ENCODE measurements at regions not wholly inside any gene's neighbourhood (a gene's known extent, or its start where the extent isn't known, plus 50 kb on each side); places are given as distances from the start of the nearest gene placed in this dataset.

GRCh38 chrX:149371986-149372385 lies 133.1 kb downstream of the IDS start:
- no peaks in the 10 kb centered on the region for H3K9me3 ChIP-seq
- H3K27ac ChIP-seq: no peak overlapping the region
- H3K27me3 ChIP-seq: no peaks in the 10 kb centered on the region
- H3K36me3 ChIP-seq: no peaks in the 10 kb centered on the region
- no peaks in the 10 kb centered on the region for H3K4me1 ChIP-seq
- no peak overlapping the region for H3K4me3 ChIP-seq
- TF ChIP-seq POLR2A (IDR thresholded peaks at IDR 0.05): no peak
- TF ChIP-seq, protein P1, sequence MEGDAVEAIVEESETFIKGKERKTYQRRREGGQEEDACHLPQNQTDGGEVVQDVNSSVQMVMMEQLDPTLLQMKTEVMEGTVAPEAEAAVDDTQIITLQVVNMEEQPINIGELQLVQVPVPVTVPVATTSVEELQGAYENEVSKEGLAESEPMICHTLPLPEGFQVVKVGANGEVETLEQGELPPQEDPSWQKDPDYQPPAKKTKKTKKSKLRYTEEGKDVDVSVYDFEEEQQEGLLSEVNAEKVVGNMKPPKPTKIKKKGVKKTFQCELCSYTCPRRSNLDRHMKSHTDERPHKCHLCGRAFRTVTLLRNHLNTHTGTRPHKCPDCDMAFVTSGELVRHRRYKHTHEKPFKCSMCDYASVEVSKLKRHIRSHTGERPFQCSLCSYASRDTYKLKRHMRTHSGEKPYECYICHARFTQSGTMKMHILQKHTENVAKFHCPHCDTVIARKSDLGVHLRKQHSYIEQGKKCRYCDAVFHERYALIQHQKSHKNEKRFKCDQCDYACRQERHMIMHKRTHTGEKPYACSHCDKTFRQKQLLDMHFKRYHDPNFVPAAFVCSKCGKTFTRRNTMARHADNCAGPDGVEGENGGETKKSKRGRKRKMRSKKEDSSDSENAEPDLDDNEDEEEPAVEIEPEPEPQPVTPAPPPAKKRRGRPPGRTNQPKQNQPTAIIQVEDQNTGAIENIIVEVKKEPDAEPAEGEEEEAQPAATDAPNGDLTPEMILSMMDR (IDR thresholded peaks at IDR 0.05): no peak
- intact Hi-C loops (cut with DNase I; ENCODE audit: low total_unique reads): no loop called here
- DNase-seq: no peak

DNA sequence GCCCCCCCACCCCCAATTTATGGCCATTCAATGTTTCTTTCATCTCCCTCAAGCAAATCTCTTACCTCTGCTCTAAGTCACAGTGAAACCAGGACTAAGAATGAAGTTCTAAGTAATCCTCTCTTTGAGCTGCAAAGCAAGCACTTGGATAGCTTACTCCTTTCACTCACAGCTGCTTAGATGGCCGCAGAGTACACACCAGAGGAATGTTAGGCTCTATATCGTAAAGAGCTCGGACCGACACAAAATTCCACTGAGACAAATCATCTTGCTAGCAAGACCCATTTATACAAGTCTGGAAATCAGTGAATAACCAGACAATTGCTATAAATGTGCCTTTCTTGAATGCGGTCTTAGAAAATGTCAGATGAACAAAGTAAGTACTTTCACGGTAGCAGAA lies 135.0 kb downstream of the IDS start:
- intact Hi-C loops (cut with DNase I; ENCODE audit: low total_unique reads): no loop called here
- H3K27me3 ChIP-seq: no peaks in the 10 kb centered on the region

DNA sequence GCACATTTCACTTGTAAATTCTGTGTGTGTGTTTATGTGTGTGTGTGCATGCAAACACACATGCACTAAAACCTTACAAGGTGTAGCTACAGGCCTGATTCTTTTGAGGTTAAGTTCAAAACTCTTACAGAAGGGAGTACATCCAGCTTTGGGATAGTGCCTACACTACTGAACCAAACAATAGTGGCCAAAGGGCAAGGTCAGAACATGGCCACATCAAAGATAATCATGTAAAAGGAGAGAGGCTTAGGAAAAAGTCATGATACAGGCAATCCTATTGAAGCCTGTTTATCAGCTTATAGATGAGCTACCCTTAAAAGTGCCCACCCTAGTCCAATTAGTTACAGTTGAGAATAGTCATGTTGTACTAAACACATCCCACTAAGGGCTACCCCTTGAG lies 139.6 kb downstream of the IDS start:
- Histone ChIP-seq H3K9me3 (no peaks in the 10 kb centered on the region), H3K4me1 (no peaks in the 10 kb centered on the region), H3K36me3 (no peaks in the 10 kb centered on the region), H3K4me3 (no peak overlapping the region), H3K27ac (no peak overlapping the region), H3K27me3 (no peaks in the 10 kb centered on the region)
- DNase-seq: no peak
- intact Hi-C loops (cut with DNase I; ENCODE audit: low total_unique reads): no loop called here
- TF ChIP-seq POLR2A (IDR thresholded peaks at IDR 0.05): no peak
- TF ChIP-seq, protein P1 (IDR thresholded peaks at IDR 0.05): no peak

More for the DNA sequence above, 135.0 kb downstream of the IDS start:
- H3K36me3 ChIP-seq: no peaks in the 10 kb centered on the region
- no peak for DNase-seq
- no peak for TF ChIP-seq POLR2A (IDR thresholded peaks at IDR 0.05)
- TF ChIP-seq, protein P1 (IDR thresholded peaks at IDR 0.05): no peak
- H3K4me3 ChIP-seq: no peak overlapping the region
- no peaks in the 10 kb centered on the region for H3K9me3 ChIP-seq
- no peak overlapping the region for H3K27ac ChIP-seq
- no peaks in the 10 kb centered on the region for H3K4me1 ChIP-seq

DNA sequence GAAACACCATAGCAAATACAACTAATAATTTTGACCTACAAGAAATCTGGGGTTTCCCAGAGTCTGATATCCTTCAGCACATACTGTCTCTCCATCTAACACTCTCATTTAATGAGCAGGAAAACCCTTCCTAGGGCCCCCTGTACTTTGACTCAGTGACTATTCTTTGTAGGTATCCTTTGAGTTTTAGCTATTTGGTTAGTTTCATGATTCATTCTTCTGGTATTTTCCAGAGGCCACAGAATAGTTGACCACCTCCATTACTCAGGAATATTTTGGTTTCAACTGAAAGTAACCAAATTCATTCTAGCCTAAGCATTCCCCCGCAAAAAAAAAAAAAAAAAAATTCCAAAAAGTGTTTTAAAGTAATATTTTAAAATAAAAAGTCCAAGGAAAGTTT lies 140.0 kb downstream of the IDS start:
- Histone ChIP-seq H3K27me3 (no peaks in the 10 kb centered on the region), H3K4me1 (no peaks in the 10 kb centered on the region), H3K4me3 (no peak overlapping the region), H3K27ac (no peak overlapping the region), H3K9me3 (no peaks in the 10 kb centered on the region), H3K36me3 (no peaks in the 10 kb centered on the region)
- DNase-seq: no peak
- TF ChIP-seq POLR2A (IDR thresholded peaks at IDR 0.05): no peak
- TF ChIP-seq, protein P1 (IDR thresholded peaks at IDR 0.05): no peak
- intact Hi-C loops (cut with DNase I; ENCODE audit: low total_unique reads): no loop called here

GRCh38 chrX:149363965-149364364 lies 141.1 kb downstream of the IDS start:
- no peaks in the 10 kb centered on the region for H3K36me3 ChIP-seq

More at GRCh38 chrX:149363965-149364364, 141.1 kb downstream of the IDS start:
- no peaks in the 10 kb centered on the region for H3K4me1 ChIP-seq
- no peaks in the 10 kb centered on the region for H3K9me3 ChIP-seq
- no peaks in the 10 kb centered on the region for H3K27me3 ChIP-seq
- no peak for TF ChIP-seq POLR2A (IDR thresholded peaks at IDR 0.05)
- TF ChIP-seq, protein P1 (IDR thresholded peaks at IDR 0.05): no peak
- DNase-seq: no peak
- no peak overlapping the region for H3K27ac ChIP-seq
- intact Hi-C loops (cut with DNase I; ENCODE audit: low total_unique reads): no loop called here
- H3K4me3 ChIP-seq: no peak overlapping the region
